ENCODE measurements at regions not wholly inside any gene's neighbourhood (a gene's known extent, or its start where the extent isn't known, plus 50 kb on each side); places are given as distances from the start of the nearest gene placed in this dataset.
A peak's percentile ranks its signal among the peaks of the same experiment; 100 is the strongest.
"Not testable (repeated sequence)": the region's sequence is repeated elsewhere in the genome, so short reads cannot be mapped to it uniquely, and the experiment has no call there.

DNA sequence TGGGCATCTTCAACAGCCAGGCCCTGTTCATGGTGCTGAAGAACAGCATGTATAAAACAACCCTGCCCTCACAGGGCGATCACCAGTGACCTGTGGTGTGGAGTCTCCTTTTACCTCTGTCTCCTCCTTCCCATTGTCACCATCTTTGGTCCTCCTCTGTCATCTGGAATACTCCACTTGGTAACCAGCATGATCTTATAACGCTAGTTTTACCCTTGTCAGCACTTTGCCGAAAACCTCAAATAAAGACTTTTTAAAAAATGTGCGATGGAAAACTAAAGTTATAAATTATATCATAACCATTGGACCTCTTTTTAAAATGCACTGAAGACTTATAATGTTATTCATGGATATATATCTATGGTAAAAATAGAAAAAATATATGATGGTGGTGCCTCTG lies 945.2 kb upstream of the DEFB115 start:
- intact Hi-C loops (cut with micrococcal nuclease); H3K4me3 ChIP-seq; H3K36me3 ChIP-seq; DNase-seq; H3K4me1 ChIP-seq; H3K9me3 ChIP-seq (replicated peaks); H3K27ac ChIP-seq (replicated peaks): not testable (repeated sequence)
- H3K27me3 ChIP-seq (ENCODE audit: low read depth), result peaks cover 26% of the 10 kb centered on the region

DNA sequence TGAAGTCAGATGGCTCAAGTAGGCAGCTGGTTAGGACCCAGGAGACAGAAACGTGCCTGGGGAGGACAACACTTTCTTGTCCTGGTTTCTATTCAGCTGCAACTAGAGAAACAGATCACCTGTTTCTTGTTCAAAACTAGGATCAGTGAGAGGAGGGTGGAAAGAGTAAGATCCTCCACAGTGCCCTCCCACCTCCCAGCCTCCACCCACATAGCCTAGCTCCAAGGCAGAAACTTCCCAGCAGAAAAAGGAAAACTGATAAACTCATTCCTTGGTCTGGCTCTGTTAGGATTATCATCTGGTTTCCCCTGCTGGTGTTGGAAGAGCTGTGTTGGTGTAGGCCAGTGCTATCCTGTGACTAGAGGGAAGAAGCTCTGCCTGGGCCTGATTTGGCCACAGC lies 943.8 kb upstream of the DEFB115 start:
- H3K4me1 ChIP-seq; H3K27ac ChIP-seq (replicated peaks); H3K9me3 ChIP-seq (replicated peaks); H3K4me3 ChIP-seq; intact Hi-C loops (cut with micrococcal nuclease); H3K36me3 ChIP-seq; DNase-seq: not testable (repeated sequence)
- peaks cover 38% of the 10 kb centered on the region for H3K27me3 ChIP-seq (ENCODE audit: low read depth)

DNA sequence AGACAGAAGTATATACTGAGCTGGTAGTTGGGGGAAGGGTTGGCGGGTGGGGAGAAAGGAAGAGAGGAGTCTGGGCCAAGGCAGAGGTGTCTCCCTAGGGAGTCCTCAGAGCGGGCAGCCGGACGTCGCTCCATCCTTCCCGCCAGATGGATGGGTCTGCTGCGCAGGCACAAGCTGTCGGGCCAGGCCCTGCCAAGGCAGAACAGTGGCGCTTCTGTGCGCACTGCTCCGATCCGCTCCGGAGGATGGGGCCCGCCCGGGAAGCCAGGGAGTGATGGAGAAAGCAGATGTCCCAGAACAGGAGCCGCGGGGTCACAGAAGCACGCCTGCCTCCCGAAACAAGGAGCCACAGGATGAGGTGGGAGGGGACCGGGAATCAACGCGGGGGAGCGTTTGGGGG lies 941.4 kb upstream of the DEFB115 start:
- H3K36me3 ChIP-seq; H3K27ac ChIP-seq (replicated peaks); H3K9me3 ChIP-seq (replicated peaks); H3K4me1 ChIP-seq; intact Hi-C loops (cut with micrococcal nuclease); DNase-seq: not testable (repeated sequence)
- Histone ChIP-seq H3K4me3 (peak overlapping the region; percentile 17), H3K27me3 (ENCODE audit: low read depth) (peaks cover 41% of the 10 kb centered on the region)

DNA sequence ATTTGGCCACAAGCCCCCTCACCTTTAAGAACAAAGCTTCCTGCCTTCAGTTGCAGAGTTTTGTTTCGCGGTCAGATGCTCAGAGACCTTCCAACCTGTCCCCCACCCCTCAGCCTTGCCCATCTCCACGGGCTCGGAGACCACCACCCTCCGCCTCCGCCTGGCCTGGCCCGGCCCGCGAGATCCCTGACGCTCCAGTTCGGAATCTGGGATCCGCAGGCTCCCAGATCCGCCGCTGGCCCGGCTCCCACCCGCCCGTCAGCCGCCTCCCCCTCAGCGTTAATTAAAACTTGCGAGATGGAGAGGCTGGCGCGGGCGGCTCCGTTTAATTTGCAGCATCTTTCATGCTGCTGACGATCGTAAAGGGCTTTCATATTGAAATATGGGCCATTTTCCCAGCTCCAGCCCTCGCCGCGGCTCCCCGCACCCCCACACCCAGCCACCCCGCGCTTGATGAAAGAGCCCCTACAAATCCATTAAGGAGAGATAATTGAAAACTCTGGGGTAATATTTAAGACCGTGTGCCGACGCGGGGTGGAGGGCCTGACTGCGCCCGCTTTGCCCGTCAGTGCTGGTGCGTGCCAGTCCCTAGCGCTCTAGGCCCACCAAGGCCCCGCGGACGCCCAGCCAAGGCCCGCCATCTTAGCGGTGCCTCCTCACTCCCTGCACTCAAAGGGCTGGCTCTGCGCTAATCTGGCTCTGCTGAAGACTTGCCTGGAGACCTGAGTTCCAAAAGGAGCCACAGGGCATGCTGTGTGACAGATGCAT lies 940.7 kb upstream of the DEFB115 start:
- H3K9me3 ChIP-seq (replicated peaks); intact Hi-C loops (cut with micrococcal nuclease); H3K36me3 ChIP-seq; DNase-seq; H3K4me1 ChIP-seq; H3K27ac ChIP-seq (replicated peaks): not testable (repeated sequence)
- Histone ChIP-seq H3K27me3 (ENCODE audit: low read depth) (peaks cover 41% of the 10 kb centered on the region), H3K4me3 (peak overlapping the region; percentile 17)

DNA sequence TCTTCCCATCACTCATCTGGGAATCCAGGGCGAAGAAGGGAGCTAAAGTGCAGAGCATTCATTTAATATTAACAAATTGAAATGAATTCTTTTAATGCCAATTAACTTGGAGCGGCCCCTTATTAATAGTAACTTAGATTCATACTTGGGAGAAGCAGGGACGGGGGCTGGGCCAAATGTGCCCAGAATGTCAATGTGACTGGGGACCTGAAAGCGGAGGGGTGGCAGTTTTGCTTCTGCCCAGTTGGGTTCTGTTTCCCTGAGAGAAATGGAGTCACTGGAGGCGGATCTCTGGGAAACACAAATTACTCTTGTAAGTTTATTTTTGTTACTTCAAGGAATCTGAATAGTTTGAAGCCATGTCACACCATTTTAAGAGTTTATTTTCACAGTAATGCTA lies 923.7 kb upstream of the DEFB115 start:
- DNase-seq; intact Hi-C loops (cut with micrococcal nuclease); H3K27ac ChIP-seq (replicated peaks): not testable (repeated sequence)

DNA sequence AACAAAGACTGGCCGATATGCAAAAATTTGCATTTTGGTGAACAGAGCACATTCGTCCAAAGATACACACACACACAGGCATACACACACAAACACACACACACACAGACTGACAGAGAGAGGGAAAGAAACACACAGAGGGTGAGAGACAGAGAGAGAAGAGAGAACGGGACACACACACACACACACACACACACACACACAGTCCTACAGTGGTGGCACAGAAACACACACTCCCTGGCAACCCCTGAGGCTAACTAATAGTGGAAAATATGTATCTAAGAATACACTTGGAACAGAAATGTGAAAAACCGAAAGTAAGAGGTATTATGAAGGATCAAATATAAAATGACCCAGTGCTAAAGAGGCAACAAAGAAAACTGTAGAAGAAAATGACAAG lies 919.9 kb upstream of the DEFB115 start:
- H3K4me3 ChIP-seq; intact Hi-C loops (cut with micrococcal nuclease); H3K36me3 ChIP-seq: not testable (repeated sequence)

More for the DNA sequence above, 923.7 kb upstream of the DEFB115 start:
- peaks cover 29% of the 10 kb centered on the region for H3K27me3 ChIP-seq (ENCODE audit: low read depth)
- H3K9me3 ChIP-seq (replicated peaks); H3K4me3 ChIP-seq; H3K36me3 ChIP-seq; H3K4me1 ChIP-seq: not testable (repeated sequence)

DNA sequence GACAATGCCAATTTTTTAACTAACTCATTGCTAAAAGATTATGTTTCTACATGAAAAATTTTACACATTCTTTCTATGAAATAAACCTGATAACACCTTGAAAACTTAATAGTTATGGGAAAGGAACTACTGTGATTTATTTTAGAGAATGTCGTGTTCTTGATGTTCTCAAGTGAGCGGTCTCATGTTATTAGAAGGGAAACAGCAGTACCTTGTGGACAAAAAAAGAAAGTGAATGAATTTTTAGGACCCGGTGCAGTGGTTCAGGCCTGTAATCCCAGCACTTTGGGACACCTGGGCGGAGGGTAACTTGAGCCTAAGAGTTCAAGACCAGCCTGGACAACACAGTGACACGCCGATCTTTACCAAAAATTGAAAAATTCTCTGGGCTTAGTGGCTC lies 908.5 kb upstream of the DEFB115 start:
- H3K9me3 ChIP-seq (replicated peaks); H3K27me3 ChIP-seq (ENCODE audit: low read depth); DNase-seq; H3K4me3 ChIP-seq; H3K4me1 ChIP-seq; intact Hi-C loops (cut with micrococcal nuclease); H3K27ac ChIP-seq (replicated peaks); H3K36me3 ChIP-seq: not testable (repeated sequence)

More for the DNA sequence above, 919.9 kb upstream of the DEFB115 start:
- not testable (repeated sequence) for H3K27ac ChIP-seq (replicated peaks); H3K4me1 ChIP-seq; DNase-seq; H3K9me3 ChIP-seq (replicated peaks)
- H3K27me3 ChIP-seq (ENCODE audit: low read depth), result peaks cover 22% of the 10 kb centered on the region

- H3K27me3 ChIP-seq (ENCODE audit: low read depth), result peaks cover 20% of the 10 kb centered on the region
- H3K27ac ChIP-seq (replicated peaks); H3K4me1 ChIP-seq; intact Hi-C loops (cut with micrococcal nuclease); H3K36me3 ChIP-seq; DNase-seq; H3K4me3 ChIP-seq; H3K9me3 ChIP-seq (replicated peaks): not testable (repeated sequence)
- TF ChIP-seq, protein P1, sequence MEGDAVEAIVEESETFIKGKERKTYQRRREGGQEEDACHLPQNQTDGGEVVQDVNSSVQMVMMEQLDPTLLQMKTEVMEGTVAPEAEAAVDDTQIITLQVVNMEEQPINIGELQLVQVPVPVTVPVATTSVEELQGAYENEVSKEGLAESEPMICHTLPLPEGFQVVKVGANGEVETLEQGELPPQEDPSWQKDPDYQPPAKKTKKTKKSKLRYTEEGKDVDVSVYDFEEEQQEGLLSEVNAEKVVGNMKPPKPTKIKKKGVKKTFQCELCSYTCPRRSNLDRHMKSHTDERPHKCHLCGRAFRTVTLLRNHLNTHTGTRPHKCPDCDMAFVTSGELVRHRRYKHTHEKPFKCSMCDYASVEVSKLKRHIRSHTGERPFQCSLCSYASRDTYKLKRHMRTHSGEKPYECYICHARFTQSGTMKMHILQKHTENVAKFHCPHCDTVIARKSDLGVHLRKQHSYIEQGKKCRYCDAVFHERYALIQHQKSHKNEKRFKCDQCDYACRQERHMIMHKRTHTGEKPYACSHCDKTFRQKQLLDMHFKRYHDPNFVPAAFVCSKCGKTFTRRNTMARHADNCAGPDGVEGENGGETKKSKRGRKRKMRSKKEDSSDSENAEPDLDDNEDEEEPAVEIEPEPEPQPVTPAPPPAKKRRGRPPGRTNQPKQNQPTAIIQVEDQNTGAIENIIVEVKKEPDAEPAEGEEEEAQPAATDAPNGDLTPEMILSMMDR (IDR thresholded peaks at IDR 0.05; ENCODE audit: borderline replicate concordance), result peak; percentile 80
Measured at GRCh38 chr20:30356854-30357467, 900.5 kb upstream of the DEFB115 start.

DNA sequence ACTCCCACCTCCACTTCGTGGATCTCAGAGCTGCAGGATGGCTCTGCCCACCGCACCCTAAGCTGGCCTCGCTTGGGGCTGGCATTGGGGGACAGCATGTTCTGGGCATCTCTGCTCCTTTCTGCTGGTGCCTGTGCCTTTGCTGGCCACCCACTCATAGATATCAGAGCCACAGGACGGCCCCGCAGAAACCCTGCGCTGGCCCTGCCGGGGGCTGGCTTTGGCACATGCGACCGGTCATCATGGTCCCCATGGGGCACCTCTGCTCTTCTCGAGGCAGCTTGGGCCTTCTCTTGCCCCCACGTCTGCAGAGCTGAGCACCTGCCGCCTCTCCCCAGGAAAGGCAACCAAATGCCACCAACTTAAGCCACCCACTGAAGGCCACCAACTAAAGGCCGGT lies 895.7 kb upstream of the DEFB115 start:
- H3K27me3 ChIP-seq (ENCODE audit: low read depth); DNase-seq; H3K36me3 ChIP-seq; H3K4me3 ChIP-seq; H3K27ac ChIP-seq (replicated peaks); intact Hi-C loops (cut with micrococcal nuclease); H3K4me1 ChIP-seq: not testable (repeated sequence)
- H3K9me3 ChIP-seq (replicated peaks), result peaks cover 11% of the 10 kb centered on the region

DNA sequence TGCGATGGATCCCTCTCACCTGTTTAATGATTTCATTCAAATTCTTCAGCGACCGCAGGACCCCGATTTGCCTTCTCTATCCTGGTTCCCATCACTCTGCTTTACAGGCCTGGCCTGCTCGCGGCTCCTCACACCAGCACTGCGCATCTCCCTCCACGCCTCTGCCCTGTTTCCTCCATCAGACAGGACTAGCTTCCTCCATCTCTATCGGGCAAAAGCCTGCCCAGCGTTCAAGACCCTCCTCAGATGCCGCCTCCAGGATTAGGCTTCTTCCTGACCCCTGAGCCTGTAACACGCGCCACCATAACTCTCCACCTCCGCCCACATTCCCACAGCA lies 881.1 kb upstream of the DEFB115 start:
- H3K27me3 ChIP-seq (ENCODE audit: low read depth); DNase-seq; H3K36me3 ChIP-seq; intact Hi-C loops (cut with micrococcal nuclease); H3K9me3 ChIP-seq (replicated peaks): not testable (repeated sequence)
- peak overlapping the region; percentile 88 for H3K27ac ChIP-seq (replicated peaks)
- peaks cover 27% of the 10 kb centered on the region for H3K4me1 ChIP-seq
- H3K4me3 ChIP-seq, result peak overlapping the region; percentile 89
